HL-60 (cell line): ENCODE measurements at regions not wholly inside any gene's neighbourhood (a gene's known extent, or its start where the extent isn't known, plus 50 kb on each side); places are given as distances from the start of the nearest gene placed in this dataset.

Source experiments
- DNase-seq, 2 experiments: peaks; one replicate each; pipeline ENCODE4 v3.0.0-alpha.2; 2010 to 2020; ENCODE audit warnings: low read depth in 1 of 2, low spot score in 1 of 2
- H3K27ac ChIP-seq: fragments of 250-450 bp; sonication (Bioruptor Pico); replicated peaks from 2 replicates; pipeline ENCODE4 v1.5.1; 2020; ENCODE audit warnings: mild to moderate bottlenecking, moderate library complexity
- H3K27me3 ChIP-seq: fragments of 250-450 bp; sonication (Bioruptor Pico); 2 replicates; pipeline ENCODE4 v1.5.1; 2021; ENCODE audit warnings: mild to moderate bottlenecking, moderate library complexity; ENCODE audit not compliant: insufficient read depth, poor library complexity, severe bottlenecking
- H3K4me3 ChIP-seq: replicated peaks from 2 replicates; pipeline ENCODE4 v1.5.1; 2011; ENCODE audit warnings: mild to moderate bottlenecking, control low read depth, low read length; ENCODE audit not compliant: insufficient read depth
- CTCF ChIP-seq: IDR thresholded peaks from one replicate; pipeline ENCODE4 v1.5.1; 2011; ENCODE audit warnings: low read length, control low read depth, inconsistent platforms; ENCODE audit not compliant: insufficient read depth
- GABPA ChIP-seq: IDR thresholded peaks from 2 replicates; pipeline ENCODE4 v1.6.1; 2012; ENCODE audit warnings: low read depth
- POLR2AphosphoS5 ChIP-seq: IDR thresholded peaks from 2 replicates; pipeline ENCODE4 v1.6.1; 2012; ENCODE audit warnings: low read depth
- REST ChIP-seq: IDR thresholded peaks from 2 replicates; pipeline ENCODE4 v1.6.1; 2012; ENCODE audit warnings: low read depth; ENCODE audit not compliant: insufficient replicate concordance
- SPI1 ChIP-seq: IDR thresholded peaks from 2 replicates; pipeline ENCODE4 v1.6.1; 2012; ENCODE audit warnings: low read depth, mild to moderate bottlenecking, borderline replicate concordance

GRCh38 chr6:159525445-159526025, 167.5 kb downstream of the SOD2 start:
- H3K27me3 ChIP-seq, result no peaks in the 10 kb centered on the region
- no peak overlapping the region for H3K4me3 ChIP-seq
- TF ChIP-seq SPI1, result peak; percentile 92
- TF ChIP-seq REST, result no peak
- TF ChIP-seq POLR2AphosphoS5, result no peak
- TF ChIP-seq CTCF, result no peak
- no peak for TF ChIP-seq GABPA
- DNase-seq, result peak; percentile 22 to 75
- H3K27ac ChIP-seq, result no peak overlapping the region

- no peak for TF ChIP-seq POLR2AphosphoS5
- no peak for TF ChIP-seq CTCF
- no peak for TF ChIP-seq REST
- no peak for TF ChIP-seq SPI1
- Histone ChIP-seq H3K27ac (no peak overlapping the region), H3K4me3 (no peak overlapping the region), H3K27me3 (peaks cover 3% of the 10 kb centered on the region)
- no peak for DNase-seq
Observed at GRCh38 chr6:159522877-159523547, 170.0 kb downstream of the SOD2 start.

GRCh38 chr6:159521962-159522361, 171.1 kb downstream of the SOD2 start:
- TF ChIP-seq GABPA, result no peak
- TF ChIP-seq SPI1, result no peak
- TF ChIP-seq REST, result no peak
- TF ChIP-seq POLR2AphosphoS5, result no peak
- TF ChIP-seq CTCF, result no peak
- DNase-seq, result no peak
- Histone ChIP-seq H3K27me3 (peaks cover 3% of the 10 kb centered on the region), H3K27ac (no peak overlapping the region), H3K4me3 (no peak overlapping the region)
